ENCODE measurements at regions not wholly inside any gene's neighbourhood (a gene's known extent, or its start where the extent isn't known, plus 50 kb on each side); places are given as distances from the start of the nearest gene placed in this dataset.

- DNase-seq: no peak
- Histone ChIP-seq H3K4me1 (ENCODE audit: insufficient read depth) (no peaks in the 10 kb centered on the region), H2AFZ (no peak overlapping the region), H3K79me2 (ENCODE audit: insufficient read depth) (no peaks in the 10 kb centered on the region), H4K20me1 (ENCODE audit: insufficient read depth) (no peaks in the 10 kb centered on the region), H3F3A (ENCODE audit: insufficient read depth) (no peaks in the 10 kb centered on the region), H3K9me2 (ENCODE audit: insufficient read depth) (no peaks in the 10 kb centered on the region), H3K4me2 (ENCODE audit: unreplicated experiment) (no peak overlapping the region), H3K27ac (no peak overlapping the region), H3K4me3 (no peak overlapping the region), H3K27me3 (replicated peaks; ENCODE audit: insufficient read depth) (no peaks in the 10 kb centered on the region), H3K9me3 (ENCODE audit: low read depth) (no peaks in the 10 kb centered on the region), H3K36me3 (ENCODE audit: low read depth) (no peaks in the 10 kb centered on the region), H3K9ac (no peak overlapping the region)
- in situ Hi-C loops (cut with MboI): no loop called here
- WGBS, 2 experiments (ENCODE audit: low coverage in 1 of 2, low lambda C conversion rate in 2 of 2, missing lambda C conversion rate in 2 of 2): 80 to 89% methylated on average over 10 to 11 of the region's 11 CpGs
- TF ChIP-seq EZH2phosphoT487 (IDR thresholded peaks at IDR 0.05; ENCODE audit: insufficient read depth, low read depth) (no peak), EZH2 (IDR thresholded peaks at IDR 0.05; ENCODE audit: insufficient read depth, poor library complexity, severe bottlenecking) (no peak)
Measured at GRCh38 chr18:10182009-10182624, 268.3 kb downstream of the VAPA start.

GRCh38 chr18:10184776-10185175 lies 269.7 kb upstream of the APCDD1 start:
- H2AFZ ChIP-seq: no peak overlapping the region; the same call in 1 of the 2 replicates
- H4K20me1 ChIP-seq (ENCODE audit: insufficient read depth): no peaks in the 10 kb centered on the region
- DNase-seq: no peak
- H3K27ac ChIP-seq: no peak overlapping the region
- H3K9me3 ChIP-seq (ENCODE audit: low read depth): no peaks in the 10 kb centered on the region
- H3K4me2 ChIP-seq (ENCODE audit: unreplicated experiment): no peak overlapping the region
- no peaks in the 10 kb centered on the region for H3K9me2 ChIP-seq (ENCODE audit: insufficient read depth)
- no peaks in the 10 kb centered on the region for H3F3A ChIP-seq (ENCODE audit: insufficient read depth)
- TF ChIP-seq EZH2phosphoT487 (IDR thresholded peaks at IDR 0.05; ENCODE audit: insufficient read depth, low read depth) (no peak), EZH2 (IDR thresholded peaks at IDR 0.05; ENCODE audit: insufficient read depth, poor library complexity, severe bottlenecking) (no peak)
- H3K36me3 ChIP-seq (ENCODE audit: low read depth): no peaks in the 10 kb centered on the region
- 83 to 87% methylated on average over 3 of the region's 3 CpGs for WGBS, 2 experiments (ENCODE audit: low coverage in 1 of 2, low lambda C conversion rate in 2 of 2, missing lambda C conversion rate in 2 of 2)
- no peaks in the 10 kb centered on the region for H3K79me2 ChIP-seq (ENCODE audit: insufficient read depth)
- H3K4me1 ChIP-seq (ENCODE audit: insufficient read depth): no peaks in the 10 kb centered on the region
- no peaks in the 10 kb centered on the region for H3K27me3 ChIP-seq (replicated peaks; ENCODE audit: insufficient read depth)
- in situ Hi-C loops (cut with MboI): no loop called here
- no peak overlapping the region for H3K4me3 ChIP-seq
- no peak overlapping the region for H3K9ac ChIP-seq

GRCh38 chr18:10188971-10189810 lies 265.2 kb upstream of the APCDD1 start:
- Histone ChIP-seq H4K20me1 (ENCODE audit: insufficient read depth) (no peaks in the 10 kb centered on the region), H3K27ac (no peak overlapping the region), H3K4me1 (ENCODE audit: insufficient read depth) (0 out of 2 replicates have a peak, but pooled peaks cover 3% of the 10 kb centered on the region), H3K9me3 (ENCODE audit: low read depth) (no peaks in the 10 kb centered on the region), H3K9ac (no peak overlapping the region), H3K4me2 (ENCODE audit: unreplicated experiment) (no peak overlapping the region), H3K4me3 (no peak overlapping the region), H3K9me2 (ENCODE audit: insufficient read depth) (no peaks in the 10 kb centered on the region), H3K36me3 (ENCODE audit: low read depth) (no peaks in the 10 kb centered on the region), H2AFZ (no peak overlapping the region), H3K79me2 (ENCODE audit: insufficient read depth) (no peaks in the 10 kb centered on the region), H3F3A (ENCODE audit: insufficient read depth) (no peaks in the 10 kb centered on the region), H3K27me3 (replicated peaks; ENCODE audit: insufficient read depth) (no peaks in the 10 kb centered on the region)
- WGBS, 2 experiments (ENCODE audit: low coverage in 1 of 2, low lambda C conversion rate in 2 of 2, missing lambda C conversion rate in 2 of 2): 49 to 50% methylated on average over 10 of the region's 10 CpGs
- no peak for TF ChIP-seq EZH2 (IDR thresholded peaks at IDR 0.05; ENCODE audit: insufficient read depth, poor library complexity, severe bottlenecking)
- no peak for TF ChIP-seq EZH2phosphoT487 (IDR thresholded peaks at IDR 0.05; ENCODE audit: insufficient read depth, low read depth)
- in situ Hi-C loops (cut with MboI): no loop called here
- no peak for DNase-seq

GRCh38 chr18:10190564-10190963 lies 263.9 kb upstream of the APCDD1 start:
- 40 to 55% methylated on average over 4 of the region's 4 CpGs for WGBS, 2 experiments (ENCODE audit: low coverage in 1 of 2, low lambda C conversion rate in 2 of 2, missing lambda C conversion rate in 2 of 2)
- H3K9me3 ChIP-seq (ENCODE audit: low read depth): no peaks in the 10 kb centered on the region

More at GRCh38 chr18:10190564-10190963, 263.9 kb upstream of the APCDD1 start:
- Histone ChIP-seq H2AFZ (no peak overlapping the region), H3K4me1 (ENCODE audit: insufficient read depth) (0 out of 2 replicates have a peak, but pooled peaks cover 3% of the 10 kb centered on the region), H3F3A (ENCODE audit: insufficient read depth) (no peaks in the 10 kb centered on the region), H3K79me2 (ENCODE audit: insufficient read depth) (no peaks in the 10 kb centered on the region), H4K20me1 (ENCODE audit: insufficient read depth) (no peaks in the 10 kb centered on the region), H3K36me3 (ENCODE audit: low read depth) (no peaks in the 10 kb centered on the region), H3K4me3 (no peak overlapping the region), H3K4me2 (ENCODE audit: unreplicated experiment) (peak overlapping the region; percentile 43), H3K9ac (no peak overlapping the region), H3K9me2 (ENCODE audit: insufficient read depth) (no peaks in the 10 kb centered on the region), H3K27ac (no peak overlapping the region), H3K27me3 (replicated peaks; ENCODE audit: insufficient read depth) (no peaks in the 10 kb centered on the region)
- TF ChIP-seq EZH2phosphoT487 (IDR thresholded peaks at IDR 0.05; ENCODE audit: insufficient read depth, low read depth) (0 out of 2 replicates have a peak, but pooled peaks have one; percentile 56), EZH2 (IDR thresholded peaks at IDR 0.05; ENCODE audit: insufficient read depth, poor library complexity, severe bottlenecking) (no peak)
- in situ Hi-C loops (cut with MboI): no loop called here
- peak; percentile 63 for DNase-seq

Measured in GM23248 (cell line).